C4-2B (cell line): ENCODE measurements at regions not wholly inside any gene's neighbourhood (a gene's known extent, or its start where the extent isn't known, plus 50 kb on each side); places are given as distances from the start of the nearest gene placed in this dataset.

Source experiments
- CTCF ChIP-seq: fragments of 450-650 bp; conservative IDR thresholded peaks from 2 replicates; pipeline ENCODE4 v1.5.1; 2017; ENCODE audit warnings: mild to moderate bottlenecking
- ZFX ChIP-seq: fragments of 450-650 bp; IDR thresholded peaks from 2 replicates; pipeline ENCODE4 v1.6.1; 2017

GRCh38 chr15:66651913-66652642 lies 50.0 kb upstream of the SMAD6 start:
- TF ChIP-seq CTCF (no peak), ZFX (no peak)
